ENCODE measurements at regions not wholly inside any gene's neighbourhood (a gene's known extent, or its start where the extent isn't known, plus 50 kb on each side); places are given as distances from the start of the nearest gene placed in this dataset.

GRCh38 chr4:154086247-154086646 lies 297.4 kb upstream of the SFRP2 start:
- no peak for DNase-seq

DNA sequence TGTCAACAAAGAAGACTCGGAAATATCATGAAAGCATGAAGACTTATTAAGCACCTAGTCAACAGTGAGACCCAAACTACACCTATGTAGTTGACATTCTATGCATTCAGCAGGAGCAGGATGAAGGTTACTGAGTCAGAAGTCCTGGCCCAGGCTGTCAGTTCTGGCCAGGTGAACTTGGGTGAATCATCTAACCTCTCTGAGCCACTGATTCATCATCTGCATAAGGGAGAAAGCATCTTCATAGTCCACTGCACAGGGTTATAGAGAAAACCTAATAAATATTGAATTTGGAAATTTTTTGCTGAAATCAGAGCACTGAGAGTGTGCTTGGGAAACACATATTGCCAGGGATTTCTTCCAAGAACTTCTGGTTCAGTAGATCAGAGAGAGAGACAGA lies 296.0 kb upstream of the SFRP2 start:
- DNase-seq, result no peak

DNA sequence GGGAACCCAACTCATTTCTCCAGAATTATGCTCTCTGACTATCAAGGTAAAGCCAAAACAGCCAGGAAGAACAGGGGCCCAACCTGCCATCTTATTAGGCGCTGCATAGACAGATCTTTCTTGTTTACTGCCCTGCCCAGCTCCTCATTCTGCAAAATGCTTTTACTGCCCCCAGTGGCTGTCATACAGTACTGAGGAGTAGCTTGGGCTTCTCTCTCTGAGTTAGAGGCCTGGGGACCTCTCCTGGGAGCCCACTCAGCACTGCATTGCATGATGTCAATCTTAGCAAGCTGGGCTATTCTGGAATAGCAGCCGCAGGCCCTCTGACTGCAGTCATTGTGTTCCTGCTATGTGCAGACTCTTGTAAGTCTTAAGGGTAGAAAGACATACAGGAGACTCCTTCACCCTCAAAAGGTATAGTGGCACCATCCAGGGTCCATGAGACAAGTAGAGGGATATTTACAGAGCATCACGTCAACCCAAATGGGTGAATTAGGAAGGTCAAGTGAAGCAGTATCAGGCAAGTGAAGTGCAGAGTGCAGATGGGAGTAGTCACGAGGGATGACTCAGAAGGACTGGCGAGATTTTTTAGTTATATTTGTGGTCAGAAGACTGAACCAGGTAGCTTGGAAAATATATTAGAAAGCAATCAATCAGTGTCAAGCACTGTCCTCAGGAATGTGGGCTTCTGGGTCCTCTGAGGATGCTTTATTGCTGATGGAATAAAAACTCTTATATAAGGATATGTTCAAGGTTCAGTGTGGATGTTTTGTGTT lies 294.1 kb upstream of the SFRP2 start:
- DNase-seq, result no peak

GRCh38 chr4:154081391-154081790 lies 292.5 kb upstream of the SFRP2 start:
- DNase-seq, result no peak

- DNase-seq, result no peak
Measured at GRCh38 chr4:154078504-154079350, 289.8 kb upstream of the SFRP2 start.

DNA sequence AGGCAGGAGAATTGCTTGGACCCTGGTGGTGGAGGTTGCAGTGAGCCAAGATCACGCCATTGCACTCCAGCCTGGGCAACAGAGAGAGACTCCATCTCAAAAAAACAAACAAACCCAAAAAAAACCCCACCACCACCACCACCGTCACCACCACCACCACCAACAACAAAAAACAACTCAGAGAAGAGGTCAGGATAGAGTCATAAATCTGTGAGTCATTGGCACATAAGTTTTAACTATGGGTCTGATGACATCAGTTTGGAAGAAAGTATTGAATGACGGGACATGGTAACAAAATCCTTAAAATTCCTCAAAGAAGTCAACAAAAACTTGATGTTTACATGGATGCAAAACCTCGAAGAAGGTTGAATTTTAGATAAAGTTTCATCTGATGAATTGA lies 288.0 kb upstream of the SFRP2 start:
- DNase-seq, result no peak

GRCh38 chr4:154073107-154073822 lies 284.4 kb upstream of the SFRP2 start:
- no peak for DNase-seq

GRCh38 chr4:154067786-154068185 lies 278.9 kb upstream of the SFRP2 start:
- no peak for DNase-seq

DNA sequence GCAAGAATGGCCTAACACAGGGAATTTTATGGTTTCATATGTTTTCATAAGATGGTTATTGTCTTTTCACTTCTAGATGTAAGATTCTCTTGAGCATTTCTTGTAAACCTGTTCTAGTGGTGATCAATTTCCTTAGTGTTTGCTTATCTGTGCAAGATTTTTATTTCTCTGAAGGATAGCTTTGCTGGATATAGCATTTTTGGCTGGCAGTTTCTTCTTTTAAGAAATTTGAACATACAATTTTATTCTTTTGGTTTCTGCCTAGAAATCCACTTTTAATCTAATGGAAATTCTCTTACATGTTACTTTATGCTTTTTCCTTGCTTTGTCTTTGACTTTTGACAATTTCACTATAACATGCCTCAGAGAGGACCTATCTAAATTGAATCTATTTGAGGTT lies 276.5 kb upstream of the SFRP2 start:
- DNase-seq, result no peak

DNA sequence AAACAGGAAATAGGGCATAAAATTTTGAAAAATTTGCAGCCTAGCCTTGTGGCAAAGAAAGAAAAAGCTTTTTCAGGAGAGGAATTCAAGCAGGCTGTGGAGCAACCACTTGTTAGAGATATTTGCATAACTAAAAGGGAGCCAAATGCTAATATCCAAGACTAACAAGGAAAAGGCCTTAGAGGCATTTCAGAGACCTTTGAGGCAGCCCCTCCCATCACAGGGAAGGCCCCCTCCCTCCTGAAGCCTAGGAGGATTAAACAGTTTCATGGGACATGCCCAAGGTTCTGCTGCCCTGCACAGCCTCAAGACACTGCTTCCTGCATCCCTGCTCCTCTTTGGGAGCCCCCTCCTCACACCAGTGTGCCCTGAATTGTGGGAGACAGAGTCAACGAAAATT lies 275.4 kb upstream of the SFRP2 start:
- no peak for DNase-seq

- DNase-seq, result no peak
Measured at GRCh38 chr4:154049457-154050181, 260.7 kb upstream of the SFRP2 start.

- DNase-seq, result no peak
Measured at GRCh38 chr4:154047733-154048132, 258.9 kb upstream of the SFRP2 start.

DNA sequence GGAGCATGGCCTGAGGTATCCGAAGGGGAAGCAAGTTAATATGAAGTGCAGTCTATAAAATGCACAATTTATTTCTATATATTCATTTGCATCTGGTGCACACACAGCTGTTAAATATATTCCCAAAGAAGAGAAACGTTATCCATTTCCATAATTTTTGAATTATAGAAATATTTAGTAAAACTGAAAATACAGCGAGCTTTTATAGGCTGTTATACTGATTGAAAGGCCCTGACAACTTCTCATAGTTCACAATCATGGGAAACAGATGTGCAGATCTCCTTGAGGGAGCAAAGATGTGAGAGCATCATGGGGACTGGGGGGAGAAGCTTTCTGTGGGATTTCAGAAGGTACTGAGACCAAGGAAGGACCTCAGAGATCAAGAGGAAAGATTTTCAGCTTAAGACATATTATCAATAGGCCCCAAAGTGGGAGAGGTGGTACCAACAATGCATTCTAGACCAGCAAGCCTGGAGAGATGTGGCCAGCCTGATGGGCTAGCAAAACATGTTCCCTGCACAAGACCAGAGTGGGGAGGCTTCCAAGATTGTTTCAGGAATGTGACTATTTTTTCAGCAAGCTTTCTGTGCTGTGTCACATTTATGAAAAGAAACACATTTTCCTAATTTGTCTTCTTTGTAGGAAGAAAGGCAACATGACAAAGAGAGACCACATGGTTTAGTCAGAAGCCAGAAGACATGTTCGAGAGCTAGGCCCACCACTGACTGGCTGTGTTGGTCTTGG lies 256.0 kb upstream of the SFRP2 start:
- DNase-seq, result no peak

DNA sequence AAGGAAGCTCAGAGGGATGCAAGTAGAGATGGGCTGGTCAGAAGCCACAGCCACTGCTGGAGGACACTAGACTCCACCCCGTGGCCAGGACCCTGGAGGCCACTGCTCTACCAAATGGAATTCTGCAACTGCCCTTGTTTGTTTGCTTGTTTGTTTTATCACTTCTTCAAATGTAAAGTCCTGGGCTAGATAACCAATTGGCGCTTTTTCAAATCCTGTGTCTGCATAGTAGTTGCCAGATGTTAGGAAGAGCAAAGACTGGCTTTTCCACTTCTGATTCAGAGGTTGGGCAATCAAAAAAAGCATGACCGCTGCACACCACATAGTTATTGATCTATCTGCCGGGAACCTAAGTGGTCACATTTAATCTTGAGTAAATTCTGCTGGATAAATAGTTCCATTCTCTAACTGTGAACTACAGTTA lies 255.2 kb upstream of the SFRP2 start:
- no peak for DNase-seq

DNA sequence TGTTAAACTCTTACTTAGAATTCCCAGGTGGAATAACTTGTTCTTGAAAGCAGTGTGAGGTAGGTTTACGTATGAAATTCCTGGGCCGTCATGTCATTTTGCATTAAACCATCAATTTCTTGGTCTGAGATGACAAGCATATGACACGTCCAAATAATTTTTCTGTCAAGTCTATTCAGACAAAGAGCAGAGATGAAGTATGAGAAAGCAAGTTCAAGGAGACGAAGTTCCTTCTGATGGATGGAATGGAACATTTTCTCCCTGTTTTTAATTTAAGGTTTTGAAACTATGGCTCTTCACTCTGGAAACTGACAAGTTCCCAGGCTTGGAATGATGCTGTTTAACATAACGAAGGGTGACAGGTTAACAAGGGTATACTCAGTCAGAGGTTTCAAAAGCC lies 252.8 kb upstream of the SFRP2 start:
- DNase-seq, result no peak

DNA sequence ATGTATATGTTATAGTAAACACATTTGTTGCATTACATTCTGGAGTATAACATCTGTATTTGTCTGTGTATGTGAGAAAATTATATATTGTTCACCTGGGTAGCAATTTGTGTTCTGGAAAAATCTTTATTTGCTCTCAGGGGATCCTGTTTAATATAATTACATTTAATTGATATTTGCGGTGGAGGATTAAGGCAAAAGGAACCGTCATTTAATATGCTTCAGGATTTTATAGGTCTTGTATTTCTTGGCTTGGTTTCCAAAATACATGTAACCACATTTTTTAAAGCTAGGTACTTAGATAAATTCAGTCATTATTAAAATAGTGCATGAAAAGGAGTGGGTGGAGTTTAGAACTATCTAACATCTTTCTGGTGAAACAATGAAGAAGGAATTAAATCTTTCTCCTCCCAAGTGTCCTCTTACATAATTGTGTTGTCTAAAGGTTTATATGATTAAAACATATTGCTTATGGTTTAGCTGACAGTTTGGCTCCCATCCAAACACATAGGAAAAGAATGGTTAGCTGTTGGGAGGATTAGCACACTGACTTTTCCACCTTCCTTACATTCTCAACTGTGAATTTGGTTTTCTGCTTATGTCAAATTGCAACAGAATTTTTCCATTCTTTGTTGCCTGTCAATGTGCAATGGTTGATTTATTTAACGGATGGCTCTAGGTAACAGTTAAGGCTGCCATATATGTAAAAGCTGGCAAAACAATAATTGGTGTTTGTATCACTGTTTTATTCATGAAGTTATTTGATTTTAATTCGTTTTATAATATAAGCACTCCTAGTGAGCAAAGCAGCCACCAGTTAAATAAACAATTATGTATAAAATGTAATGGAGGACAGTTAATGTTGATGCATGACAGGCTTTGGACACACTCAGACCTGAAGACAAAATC lies 250.8 kb upstream of the SFRP2 start:
- no peak for DNase-seq

DNA sequence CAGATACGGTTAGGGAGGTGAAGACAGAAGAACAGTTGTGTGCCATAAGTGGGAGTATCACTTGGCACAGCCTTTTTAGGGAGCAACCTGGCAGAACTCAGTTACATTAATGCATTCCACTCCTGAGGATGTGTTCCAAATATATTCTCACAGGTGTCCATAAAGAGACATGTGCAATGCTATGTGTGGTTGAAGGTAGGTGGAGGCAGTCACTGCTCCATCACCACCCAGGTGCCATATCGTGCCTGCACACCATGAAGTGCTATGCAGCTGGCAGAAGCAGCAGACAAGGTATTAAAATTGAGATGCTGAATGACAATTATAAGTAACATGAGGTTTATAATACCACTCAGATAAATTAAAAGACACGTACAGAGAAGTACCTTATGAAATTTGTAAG lies 248.0 kb upstream of the SFRP2 start:
- DNase-seq, result no peak

- no peak for DNase-seq
Measured at GRCh38 chr4:154035341-154035740, 246.5 kb upstream of the SFRP2 start.

- DNase-seq, result no peak
Measured at GRCh38 chr4:154033921-154034320, 245.0 kb upstream of the SFRP2 start.

DNA sequence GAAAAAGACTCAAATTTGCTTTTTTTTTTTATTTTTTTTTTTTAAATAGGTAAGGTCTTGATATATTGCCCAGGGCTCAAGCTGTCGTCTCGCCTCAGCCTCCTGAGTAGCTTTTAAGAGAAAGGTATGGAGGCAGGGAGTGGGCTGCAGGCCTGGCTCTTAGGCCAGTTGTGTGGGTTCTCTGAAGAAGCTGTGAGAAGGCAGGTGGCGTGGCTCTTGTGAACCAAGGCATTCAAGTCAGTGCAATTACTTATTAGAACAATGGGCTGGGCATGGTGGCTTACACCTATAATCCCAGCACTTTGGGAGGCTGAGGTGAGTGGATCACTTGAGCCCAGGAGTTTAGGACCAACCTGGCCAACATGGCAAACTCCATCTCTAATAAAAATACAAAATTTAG lies 244.0 kb upstream of the SFRP2 start:
- no peak for DNase-seq

DNA sequence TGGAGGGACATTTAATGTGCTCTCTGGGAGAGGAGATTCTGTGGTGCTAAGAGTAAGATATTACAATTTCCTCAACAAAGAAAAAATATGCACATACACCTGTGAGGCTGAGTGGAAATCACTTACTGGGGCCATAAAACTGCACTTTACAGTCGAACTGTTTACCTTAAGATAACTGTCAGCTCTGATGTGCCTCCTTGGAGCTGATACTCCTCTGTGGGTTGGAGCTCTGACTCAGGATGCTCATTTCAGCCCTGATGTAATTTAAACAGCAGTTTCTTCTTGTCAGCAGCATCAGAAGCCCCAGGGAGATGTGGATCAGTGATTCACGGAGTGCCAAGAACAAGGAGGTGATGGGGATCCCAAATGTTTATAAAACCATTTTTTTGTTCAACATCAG lies 241.9 kb upstream of the SFRP2 start:
- no peak for DNase-seq

All from left hindlimb (tissue), 1 donor.